B cell (primary cell): ENCODE measurements at regions not wholly inside any gene's neighbourhood (a gene's known extent, or its start where the extent isn't known, plus 50 kb on each side); places are given as distances from the start of the nearest gene placed in this dataset.

Source experiments
- ATAC-seq: fragments of 200-7000 bp; cut with Tn5 transposase; one replicate; pipeline ENCODE4 v1.10.0; 2021; ENCODE audit warnings: low read depth, mild to moderate bottlenecking, moderate number of reproducible peaks, moderate library complexity
- CTCF ChIA-PET: fragments of 350-600 bp; sonication (Branson Sonifier 250); formaldehyde crosslinking; loops from one replicate; lab custom pipeline; 2021; ENCODE audit warnings: antibody characterized with exemption, inconsistent platforms; lab: Charles Lee
- POLR2A ChIA-PET: fragments of 350-600 bp; sonication (Branson Sonifier 250); formaldehyde crosslinking; loops from one replicate; lab custom pipeline; 2021; ENCODE audit warnings: antibody characterized with exemption; lab: Charles Lee
- DNase-seq: peaks from one replicate; pipeline ENCODE4 v3.0.0; 2013
- H2AFZ ChIP-seq: 2 replicates; pipeline ENCODE4 v1.6.1; 2012; ENCODE audit warnings: mild to moderate bottlenecking, low read depth, low read length; ENCODE audit not compliant: insufficient read depth, poor library complexity, severe bottlenecking
- H3K27ac ChIP-seq, 2 donors: 1 replicate in 1 of 2; 2 replicates in 1 of 2; pipeline ENCODE4 v1.5.1; 2012 to 2013; ENCODE audit warnings: low read length in 2 of 2, mild to moderate bottlenecking in 2 of 2, moderate library complexity in 1 of 2
- H3K27me3 ChIP-seq, 4 experiments: fragments of 200-600 bp in 1 of 4; sonication (generic) in 1 of 4; replicated peaks in 1 of 4; 1 replicate in 2 of 4; 2 replicates in 2 of 4; pipeline versions ENCODE4 v1.6.1 to v1.7.0; 2013 to 2016; ENCODE audit warnings: low read length in 3 of 4, mild to moderate bottlenecking in 2 of 4, mixed read lengths in 1 of 4, moderate library complexity in 1 of 4; ENCODE audit not compliant: insufficient read depth in 4 of 4, control insufficient read depth in 3 of 4; ENCODE audit errors: control extremely low read depth in 1 of 4
- H3K36me3 ChIP-seq, 2 experiments: replicated peaks in 1 of 2; 1 replicate in 1 of 2; 2 replicates in 1 of 2; pipeline versions ENCODE4 v1.6.1 to v1.7.1; 2013; ENCODE audit warnings: low read length in 1 of 2; ENCODE audit not compliant: insufficient read depth in 2 of 2, control insufficient read depth in 1 of 2; ENCODE audit errors: control extremely low read depth in 1 of 2, extremely low read depth in 1 of 2
- H3K4me1 ChIP-seq, 2 donors: fragments of 200-600 bp in 1 of 2; sonication (generic) in 1 of 2; 1 replicate in 1 of 2; 2 replicates in 1 of 2; pipeline versions ENCODE4 v1.5.1 to v1.6.1; 2013 to 2017; ENCODE audit warnings: low read length in 2 of 2; ENCODE audit not compliant: control insufficient read depth in 2 of 2, insufficient read depth in 2 of 2
- H3K4me2 ChIP-seq: replicated peaks from 2 replicates; pipeline ENCODE3; 2012; ENCODE audit warnings: mild to moderate bottlenecking, low read depth, low read length; ENCODE audit not compliant: poor library complexity, severe bottlenecking
- H3K4me3 ChIP-seq, 5 experiments: fragments of 200-600 bp in 1 of 5; sonication (generic) in 1 of 5; 1 replicate in 3 of 5; 2 replicates in 2 of 5; pipeline versions ENCODE4 v1.5.1 to v1.7.0; 2011 to 2016; ENCODE audit warnings: low read length in 4 of 5, mild to moderate bottlenecking in 4 of 5, low read depth in 2 of 5, control low read depth in 1 of 5, moderate library complexity in 1 of 5; ENCODE audit not compliant: insufficient read depth in 1 of 5; ENCODE audit errors: control extremely low read depth in 1 of 5, extremely low read depth in 1 of 5
- H3K79me2 ChIP-seq: fragments of 200-600 bp; sonication (generic); one replicate; pipeline ENCODE4 v1.6.0; 2016; ENCODE audit warnings: low read length; ENCODE audit not compliant: control insufficient read depth, insufficient read depth
- H3K9ac ChIP-seq: fragments of 200-600 bp; sonication (generic); 2 replicates; pipeline ENCODE4 v1.6.1; 2017; ENCODE audit warnings: mild to moderate bottlenecking, low read length, moderate library complexity
- H3K9me3 ChIP-seq, 3 donors: one replicate each; pipeline versions ENCODE4 v1.6.1 to v1.7.1; 2013; ENCODE audit warnings: low read length in 2 of 3; ENCODE audit not compliant: control insufficient read depth in 2 of 3, insufficient read depth in 1 of 3; ENCODE audit errors: control extremely low read depth in 1 of 3
- H4K20me1 ChIP-seq: 2 replicates; pipeline ENCODE4 v1.6.0; 2012; ENCODE audit warnings: mild to moderate bottlenecking, low read length; ENCODE audit not compliant: insufficient read depth, control insufficient read depth, poor library complexity, severe bottlenecking
- H3K27ac Mint-ChIP-seq: one replicate; pipeline ENCODE4 v1.8.0; 2021; ENCODE audit warnings: mixed read lengths
- H3K27me3 Mint-ChIP-seq: one replicate; pipeline ENCODE4 v1.8.0; 2021; ENCODE audit warnings: mixed read lengths
- H3K4me1 Mint-ChIP-seq: one replicate; pipeline ENCODE4 v1.8.0; 2021; ENCODE audit warnings: mixed read lengths
- H3K4me3 Mint-ChIP-seq: one replicate; pipeline ENCODE4 v1.8.0; 2021; ENCODE audit warnings: mixed read lengths
- H3K9me3 Mint-ChIP-seq: one replicate; pipeline ENCODE4 v1.8.0; 2022; ENCODE audit warnings: mixed read lengths; ENCODE audit not compliant: insufficient read depth
- CTCF ChIP-seq: fragments of 200-600 bp; IDR thresholded peaks from one replicate; pipeline ENCODE4 v1.8.0; 2022; ENCODE audit warnings: antibody characterized with exemption, mild to moderate bottlenecking
- EZH2 ChIP-seq: IDR thresholded peaks from 2 replicates; pipeline ENCODE4 v1.6.1; 2012; ENCODE audit warnings: borderline replicate concordance, low read depth, mild to moderate bottlenecking, moderate library complexity, low read length; ENCODE audit not compliant: insufficient read depth, poor library complexity, severe bottlenecking
- WGBS: methylation state at CpG from one replicate; pipeline ENCODE4 v1.1.5; 2013; ENCODE audit warnings: missing lambda C conversion rate; ENCODE audit not compliant: insufficient coverage; 5-methylcytosine and 5-hydroxymethylcytosine counted together
- intact Hi-C: fragments of 100-400 bp; cut with micrococcal nuclease; formaldehyde crosslinking; loops from one replicate; pipeline ENCODE4 v1.10.0; 2022

DNA sequence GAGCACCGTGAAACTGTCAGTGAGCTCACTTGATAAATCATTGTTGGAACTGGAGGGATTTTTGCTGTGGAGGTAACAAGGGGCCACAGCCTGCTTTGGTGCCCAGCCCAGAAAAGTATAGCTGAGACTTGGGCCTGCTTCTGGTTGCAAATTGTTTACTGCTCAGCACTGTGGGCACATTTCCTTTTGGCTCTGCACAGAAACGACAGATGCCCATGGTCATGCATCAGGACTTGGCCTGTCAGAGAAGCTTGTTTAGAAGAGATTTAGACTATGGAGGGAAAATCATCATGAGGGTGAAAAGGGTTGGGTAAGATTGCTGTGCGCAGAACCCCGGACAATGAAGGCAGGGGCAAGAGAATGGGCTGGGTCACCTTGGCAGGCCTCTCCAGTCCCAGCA is 286.1 kb upstream of the CTNNB1 start:
- Mint-ChIP-seq H3K27ac (no peak overlapping the region), H3K4me3 (no peak overlapping the region), H3K27me3 (peaks cover 13% of the 10 kb centered on the region), H3K4me1 (no peaks in the 10 kb centered on the region), H3K9me3 (no peaks in the 10 kb centered on the region)
- no peak overlapping the region for H3K4me2 ChIP-seq
- no peak overlapping the region for H3K4me3 ChIP-seq
- intact Hi-C loops: no loop called here
- ATAC-seq (no peak), DNase-seq (no peak)
- no peaks in the 10 kb centered on the region for H3K4me1 ChIP-seq
- H3K27me3 ChIP-seq: no peaks in the 10 kb centered on the region
- WGBS: 98% methylated on average over 4 of the region's 4 CpGs
- H3K27ac ChIP-seq: no peak overlapping the region
- no peak for TF ChIP-seq EZH2
- no peak for TF ChIP-seq CTCF
- no peaks in the 10 kb centered on the region for H4K20me1 ChIP-seq
- no peaks in the 10 kb centered on the region for H3K9me3 ChIP-seq
- H2AFZ ChIP-seq: no peak overlapping the region
- no peak overlapping the region for H3K9ac ChIP-seq
- POLR2A ChIA-PET: no interaction called here
- CTCF ChIA-PET: interaction anchor here (1.2 to 1.7 kb wide), 2 partner anchors 58 to 330 kb away, joined by 3 to 4 read pairs; no protein-coding TSS in a partner anchor
- no peaks in the 10 kb centered on the region for H3K36me3 ChIP-seq
- no peaks in the 10 kb centered on the region for H3K79me2 ChIP-seq

DNA sequence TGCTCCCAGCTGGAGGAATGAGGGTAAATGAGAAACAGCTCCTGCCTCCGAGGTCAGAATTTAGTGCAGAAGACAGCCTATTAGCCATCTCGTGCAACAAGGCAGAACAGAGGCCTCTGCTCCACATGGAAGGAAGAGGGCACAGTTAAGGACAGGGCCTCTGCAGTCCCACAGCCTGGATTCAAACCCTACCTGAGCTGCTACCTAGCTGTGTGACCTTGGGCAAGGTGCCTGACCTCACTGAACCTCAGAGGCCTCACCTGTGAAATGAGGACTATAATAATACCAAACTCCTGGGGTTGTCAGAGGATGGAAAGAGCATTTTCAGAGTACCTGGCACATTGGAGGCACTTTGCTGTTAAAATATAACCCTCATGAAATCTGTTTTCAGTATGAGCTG is 285.7 kb upstream of the CTNNB1 start:
- H3K4me3 ChIP-seq: no peak overlapping the region
- H3K9me3 ChIP-seq: no peaks in the 10 kb centered on the region
- no peak overlapping the region for H3K4me2 ChIP-seq
- H3K79me2 ChIP-seq: no peaks in the 10 kb centered on the region
- ATAC-seq: no peak
- no peaks in the 10 kb centered on the region for H3K27me3 ChIP-seq
- no peak for DNase-seq
- ChIA-PET CTCF (interaction anchor here (1.2 to 1.7 kb wide), 2 partner anchors 58 to 330 kb away, joined by 3 to 4 read pairs; no protein-coding TSS in a partner anchor), POLR2A (no interaction called here)
- H3K9me3 Mint-ChIP-seq: no peaks in the 10 kb centered on the region
- H3K36me3 ChIP-seq: no peaks in the 10 kb centered on the region
- intact Hi-C loops: no loop called here
- no peak overlapping the region for H3K27ac ChIP-seq
- no peaks in the 10 kb centered on the region for H4K20me1 ChIP-seq
- H3K27ac Mint-ChIP-seq: no peak overlapping the region
- no peak overlapping the region for H3K4me3 Mint-ChIP-seq
- WGBS: 83% methylated on average over 2 of the region's 2 CpGs
- peaks cover 13% of the 10 kb centered on the region for H3K27me3 Mint-ChIP-seq
- no peaks in the 10 kb centered on the region for H3K4me1 ChIP-seq
- no peak overlapping the region for H2AFZ ChIP-seq
- H3K9ac ChIP-seq: no peak overlapping the region
- TF ChIP-seq EZH2 (no peak), CTCF (no peak)
- no peaks in the 10 kb centered on the region for H3K4me1 Mint-ChIP-seq
